ENCODE measurements at regions not wholly inside any gene's neighbourhood (a gene's known extent, or its start where the extent isn't known, plus 50 kb on each side); places are given as distances from the start of the nearest gene placed in this dataset.
"Not testable (repeated sequence)": the region's sequence is repeated elsewhere in the genome, so short reads cannot be mapped to it uniquely, and the experiment has no call there.

GRCh38 chr7:26424319-26424718 is 132.7 kb downstream of the SNX10 start:
- not testable (repeated sequence) for DNase-seq

GRCh38 chr7:26425655-26426054 is 134.0 kb downstream of the SNX10 start:
- no peak for DNase-seq

- no peak for DNase-seq
Observed at GRCh38 chr7:26426096-26426495, 134.4 kb downstream of the SNX10 start.

GRCh38 chr7:26428571-26428970 is 136.9 kb downstream of the SNX10 start:
- no peak for DNase-seq

GRCh38 chr7:26429168-26429567 is 137.5 kb downstream of the SNX10 start:
- no peak for DNase-seq

DNA sequence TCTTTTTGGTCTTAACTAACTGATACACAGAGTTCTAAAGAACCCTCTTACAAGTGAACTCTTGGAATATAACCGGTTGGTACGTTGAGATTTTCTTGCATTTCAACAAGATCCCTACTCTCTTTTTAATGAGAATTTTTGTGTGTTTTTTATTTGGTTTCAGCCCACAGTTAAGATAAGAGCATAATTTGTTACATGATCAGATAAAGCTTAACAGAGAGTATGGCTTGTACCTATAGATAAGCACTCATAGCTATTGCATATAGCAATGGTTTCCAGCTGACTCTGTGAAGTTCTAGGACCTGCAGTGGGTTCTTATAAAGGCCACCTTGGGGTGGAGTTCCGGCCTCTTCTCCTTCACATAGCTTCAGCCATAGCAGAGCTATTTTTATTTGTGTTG is 143.3 kb downstream of the SNX10 start:
- DNase-seq: no peak

DNA sequence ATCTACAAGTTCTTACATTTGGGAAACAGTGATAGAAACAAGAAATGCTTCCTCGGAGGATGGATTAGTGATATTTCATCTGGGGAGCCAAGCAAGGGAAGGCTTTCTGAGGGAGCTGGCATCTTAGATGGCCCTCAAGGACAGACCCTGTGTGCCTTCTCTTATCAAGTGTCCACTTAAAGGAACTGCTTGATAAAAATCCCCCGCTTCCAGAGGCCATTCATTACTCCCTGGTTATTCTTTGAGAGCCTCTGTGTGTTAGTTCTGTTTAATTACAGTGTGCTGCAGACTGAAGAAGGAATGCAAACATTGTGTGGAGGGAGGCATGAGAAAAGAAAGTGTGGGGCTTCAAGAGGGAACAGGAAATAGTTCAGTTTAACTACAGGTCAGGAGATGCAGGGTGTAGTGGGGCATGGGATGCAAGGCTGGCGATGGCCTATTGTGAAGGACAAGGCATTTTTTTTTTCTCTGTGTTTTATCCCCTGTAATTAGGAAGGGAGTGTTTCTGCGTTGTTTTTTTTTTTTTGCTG is 145.4 kb downstream of the SNX10 start:
- no peak for DNase-seq

DNA sequence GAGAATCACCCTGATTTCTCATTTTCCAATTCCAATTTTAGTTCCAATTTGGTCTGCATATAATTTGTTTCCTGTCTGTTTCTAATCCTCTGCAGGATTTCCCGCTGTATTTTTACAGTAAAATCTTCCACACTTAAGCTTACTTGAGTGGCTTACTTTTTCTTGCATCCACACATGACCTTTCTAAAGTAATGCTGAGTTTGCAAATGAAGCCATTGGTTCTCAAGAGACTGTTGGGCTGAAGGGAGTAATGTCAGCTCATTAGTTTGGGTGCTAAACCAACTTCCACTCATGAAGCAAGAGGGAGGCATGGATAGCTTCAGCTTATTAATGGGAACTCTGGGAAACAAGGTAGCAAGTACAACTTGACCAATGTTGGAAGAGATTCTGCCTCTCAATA is 146.4 kb downstream of the SNX10 start:
- DNase-seq: no peak

DNA sequence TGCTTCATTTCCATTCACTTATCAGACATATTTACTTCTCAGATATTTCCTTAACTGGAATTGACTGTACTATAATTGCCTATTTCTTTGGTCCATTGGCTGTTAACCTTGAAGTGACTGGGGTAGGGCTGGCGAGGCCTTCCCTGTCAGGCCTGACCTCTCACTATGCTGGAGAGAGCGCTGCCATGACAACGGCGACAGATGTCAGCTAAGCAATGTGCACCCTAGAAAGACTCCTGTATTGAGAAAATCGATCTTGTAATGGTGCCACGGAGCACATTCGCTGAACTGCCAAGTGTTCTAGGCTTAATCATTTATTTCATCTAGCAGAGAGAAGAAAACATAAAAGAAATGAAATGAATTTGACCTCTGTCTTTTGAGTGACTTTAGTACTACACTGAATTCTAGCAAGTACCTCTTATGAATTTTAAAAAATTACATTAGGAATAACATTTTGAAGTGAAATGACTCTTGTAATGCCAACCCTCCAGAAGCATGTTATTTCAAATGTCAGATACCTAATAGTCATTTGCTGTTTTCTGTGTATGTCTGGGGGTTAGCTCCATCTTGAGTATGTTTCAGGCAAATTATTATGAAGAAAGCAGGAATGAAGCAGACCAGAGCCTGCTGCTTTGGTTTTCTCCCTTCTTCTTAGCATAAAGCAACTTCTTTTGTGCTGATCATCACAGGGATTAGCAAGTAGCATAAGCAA is 148.0 kb downstream of the SNX10 start:
- DNase-seq: no peak

- no peak for DNase-seq
Observed at GRCh38 chr7:26440233-26441001, 148.8 kb downstream of the SNX10 start.

DNA sequence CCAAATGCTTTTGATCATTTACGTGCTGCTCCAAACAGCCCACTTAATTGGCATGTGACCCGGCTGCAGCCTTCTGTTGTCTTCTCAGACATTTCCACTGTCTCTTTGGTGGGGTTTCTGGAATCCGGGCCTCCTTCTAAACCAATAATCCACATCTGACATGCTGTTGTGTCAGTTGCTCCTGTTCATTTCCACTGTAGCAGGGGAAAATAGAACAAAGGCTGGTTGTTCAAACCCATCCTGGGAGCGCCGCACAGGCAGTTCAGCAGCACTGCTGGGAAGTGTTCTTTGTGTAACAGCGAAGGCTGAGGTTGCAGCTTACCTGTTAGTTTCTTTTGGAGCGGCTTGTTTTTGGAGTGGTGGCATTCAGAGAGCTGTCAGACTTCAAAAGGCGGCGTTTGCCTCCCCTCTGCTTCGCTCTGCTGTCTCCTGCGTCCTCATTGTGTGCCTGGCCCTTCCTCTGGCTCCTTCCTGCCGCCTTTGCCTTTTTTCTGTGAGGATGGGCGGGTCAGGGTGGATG is 149.4 kb downstream of the SNX10 start:
- DNase-seq: no peak

GRCh38 chr7:26441611-26442277 is 150.1 kb downstream of the SNX10 start:
- no peak for DNase-seq

- DNase-seq: no peak
Observed at GRCh38 chr7:26443006-26443405, 151.3 kb downstream of the SNX10 start.

GRCh38 chr7:26443751-26444150 is 152.1 kb downstream of the SNX10 start:
- no peak for DNase-seq

- no peak for DNase-seq
Observed at GRCh38 chr7:26444555-26444954, 152.9 kb downstream of the SNX10 start.

GRCh38 chr7:26447116-26447515 is 155.5 kb downstream of the SNX10 start:
- no peak for DNase-seq

- DNase-seq: no peak
Observed at GRCh38 chr7:26449175-26450165, 157.8 kb downstream of the SNX10 start.

GRCh38 chr7:26451997-26452396 is 160.3 kb downstream of the SNX10 start:
- DNase-seq: no peak

DNA sequence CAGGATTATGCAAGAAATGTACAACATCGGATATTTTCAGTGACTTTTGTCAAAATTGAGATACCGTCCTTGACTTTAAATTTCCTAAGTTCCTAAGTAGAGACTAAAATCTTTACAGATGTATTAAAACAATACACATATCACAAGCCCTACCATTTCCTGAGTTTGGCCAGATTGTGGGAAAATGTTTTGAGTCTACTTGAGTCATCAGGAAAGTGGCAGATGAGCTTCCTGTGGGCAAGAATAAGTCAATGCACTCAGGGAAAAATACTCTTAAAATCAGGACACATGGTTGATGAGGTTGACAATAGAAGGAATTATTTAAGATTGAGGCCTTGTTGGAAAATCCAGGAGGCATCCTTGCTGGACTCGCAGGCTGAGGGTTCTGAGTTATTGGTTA is 162.5 kb downstream of the SNX10 start:
- no peak for DNase-seq

- no peak for DNase-seq
Observed at GRCh38 chr7:26457696-26458327, 166.2 kb downstream of the SNX10 start.

GRCh38 chr7:26458466-26459145 is 166.9 kb downstream of the SNX10 start:
- no peak for DNase-seq

Measured in CD4-positive, alpha-beta T cell treated with Interleukin-17A for 1 hour (primary cell).